SK-N-SH (cell line): ENCODE measurements at regions not wholly inside any gene's neighbourhood (a gene's known extent, or its start where the extent isn't known, plus 50 kb on each side); places are given as distances from the start of the nearest gene placed in this dataset.

Source experiments
- CTCF ChIA-PET: fragments of 300-600, 350-600 bp; formaldehyde crosslinking; extraction: SDS; loops from one replicate; lab custom pipeline; 2021; lab: Yijun Ruan, JAX
- POLR2A ChIA-PET: fragments of 350-600 bp; sonication (Branson Sonifier 250); formaldehyde crosslinking; extraction: SDS; loops from one replicate; lab custom pipeline; 2020; ENCODE audit warnings: antibody characterized with exemption, inconsistent platforms; lab: Yijun Ruan, JAX
- DNase-seq: peaks from one replicate; pipeline ENCODE4 v3.0.0; 2012
- H2AFZ ChIP-seq: fragments of 200-600 bp; sonication (generic); 2 replicates; pipeline ENCODE4 v1.8.1; 2016; ENCODE audit warnings: antibody characterized with exemption, mild to moderate bottlenecking, low read depth
- H3F3A ChIP-seq: fragments of 200-600 bp; sonication (generic); replicated peaks from 2 replicates; pipeline ENCODE3; 2016; ENCODE audit warnings: antibody characterized with exemption, mild to moderate bottlenecking; ENCODE audit not compliant: insufficient read depth
- H3K27ac ChIP-seq, 2 experiments: fragments of 200-500 bp in 1 of 2; fragments of 200-600 bp in 1 of 2; sonication (Bioruptor generic) in 1 of 2; sonication (generic), shearing (Covaris generic) in 1 of 2; 2 replicates each; pipeline versions ENCODE4 v1.5.1 to v1.6.1; 2014 to 2016; ENCODE audit warnings: low read depth in 2 of 2, inconsistent platforms in 1 of 2, low read length in 1 of 2, mild to moderate bottlenecking in 1 of 2, mixed read lengths in 1 of 2
- H3K27me3 ChIP-seq: fragments of 200-600 bp; sonication (generic), shearing (Covaris generic); 2 replicates; pipeline ENCODE4 v1.6.1; 2016; ENCODE audit warnings: mixed run types; ENCODE audit not compliant: insufficient read depth
- H3K36me3 ChIP-seq, 2 experiments: fragments of 200-500 bp in 1 of 2; fragments of 200-600 bp in 1 of 2; sonication (Bioruptor generic) in 1 of 2; sonication (generic) in 1 of 2; replicated peaks in 1 of 2; 2 replicates each; pipeline versions ENCODE3 to v1.5.1; 2014 to 2016; ENCODE audit warnings: low read length in 1 of 2, mild to moderate bottlenecking in 1 of 2; ENCODE audit not compliant: insufficient read depth in 2 of 2, control insufficient read depth in 1 of 2
- H3K4me1 ChIP-seq, 2 experiments: fragments of 200-500 bp in 1 of 2; fragments of 200-600 bp in 1 of 2; sonication (Bioruptor generic) in 1 of 2; sonication (generic), shearing (Covaris generic) in 1 of 2; 2 replicates each; pipeline versions ENCODE4 v1.5.1 to v1.6.1; 2014 to 2016; ENCODE audit warnings: low read depth in 1 of 2, low read length in 1 of 2, mixed run types in 1 of 2; ENCODE audit not compliant: insufficient read depth in 2 of 2, control insufficient read depth in 1 of 2
- H3K4me2 ChIP-seq: fragments of 200-600 bp; sonication (generic), shearing (Covaris generic); 2 replicates; pipeline ENCODE4 v1.6.1; 2017; ENCODE audit warnings: mixed run types
- H3K4me3 ChIP-seq, 2 experiments: fragments of 200-500 bp in 1 of 2; fragments of 200-600 bp in 1 of 2; sonication (Bioruptor generic) in 1 of 2; sonication (generic), shearing (Covaris generic) in 1 of 2; 2 replicates each; pipeline versions ENCODE4 v1.5.1 to v1.8.1; 2014 to 2016; ENCODE audit warnings: low read depth in 2 of 2, inconsistent platforms in 1 of 2, low read length in 1 of 2, mild to moderate bottlenecking in 1 of 2, mixed read lengths in 1 of 2, moderate library complexity in 1 of 2
- H3K79me2 ChIP-seq: fragments of 200-600 bp; sonication (generic); 2 replicates; pipeline ENCODE4 v1.8.1; 2017; ENCODE audit warnings: mild to moderate bottlenecking; ENCODE audit not compliant: insufficient read depth
- H3K9ac ChIP-seq: fragments of 200-600 bp; sonication (generic); 2 replicates; pipeline ENCODE4 v1.6.1; 2017; ENCODE audit warnings: mixed run types
- H3K9me2 ChIP-seq: fragments of 200-600 bp; sonication (generic); 2 replicates; pipeline ENCODE4 v1.6.1; 2017; ENCODE audit warnings: mixed run types
- H3K9me3 ChIP-seq: fragments of 200-600 bp; sonication (generic); 2 replicates; pipeline ENCODE4 v1.6.1; 2017; ENCODE audit warnings: mixed run types, mild to moderate bottlenecking, moderate library complexity
- H4K20me1 ChIP-seq: fragments of 200-600 bp; sonication (generic); 2 replicates; pipeline ENCODE4 v1.6.1; 2017; ENCODE audit warnings: mild to moderate bottlenecking, mixed run types; ENCODE audit not compliant: insufficient read depth
- CTCF ChIP-seq: fragments of 200-600 bp; sonication (generic); IDR thresholded peaks from 2 replicates; pipeline ENCODE4 v1.6.1; 2017; ENCODE audit warnings: antibody characterized with exemption, mild to moderate bottlenecking, moderate library complexity
- EP300 ChIP-seq, 2 experiments: IDR thresholded peaks; 2 replicates each; pipeline versions ENCODE4 v1.4.0 to v1.6.1; 2012; ENCODE audit warnings: borderline replicate concordance in 1 of 2, low read depth in 1 of 2, low read length in 1 of 2
- EZH2phosphoT487 ChIP-seq: fragments of 200-600 bp; sonication (generic); IDR thresholded peaks from 2 replicates; pipeline ENCODE4 v1.6.1; 2017; ENCODE audit warnings: low read depth, mixed run types, mild to moderate bottlenecking, antibody characterized with exemption, moderate library complexity, borderline replicate concordance
- FOXJ3 ChIP-seq: sonication (generic); formaldehyde crosslinking; IDR thresholded peaks from 2 replicates; pipeline ENCODE4 v1.5.1; 2020; ENCODE audit warnings: mild to moderate bottlenecking, missing genetic modification reagents
- FOXM1 ChIP-seq: IDR thresholded peaks from 2 replicates; pipeline ENCODE4 v1.4.0; 2012; ENCODE audit warnings: low read depth, mild to moderate bottlenecking
- JUND ChIP-seq: IDR thresholded peaks from 2 replicates; pipeline ENCODE4 v1.4.0; 2012
- MAX ChIP-seq: IDR thresholded peaks from 2 replicates; pipeline ENCODE4 v1.4.0; 2012; ENCODE audit warnings: low read depth
- NRF1 ChIP-seq: IDR thresholded peaks from 2 replicates; pipeline ENCODE4 v1.6.1; 2012; ENCODE audit warnings: low read depth, mild to moderate bottlenecking, low read length
- RCOR1 ChIP-seq: fragments of 150-350 bp; IDR thresholded peaks from 2 replicates; pipeline ENCODE4 v1.6.1; 2017; ENCODE audit warnings: antibody characterized with exemption, low read length
- RXRA ChIP-seq: IDR thresholded peaks from 2 replicates; pipeline ENCODE4 v1.4.0; 2012; ENCODE audit warnings: low read depth, mild to moderate bottlenecking, borderline replicate concordance
- SMC3 ChIP-seq: IDR thresholded peaks from 2 replicates; pipeline ENCODE4 v1.6.1; 2012; ENCODE audit warnings: low read depth, low read length, improper control_type of control experiment
- TAF1 ChIP-seq: IDR thresholded peaks from 2 replicates; pipeline ENCODE4 v1.6.1; 2012; ENCODE audit warnings: low read depth, mild to moderate bottlenecking, low read length, moderate library complexity, borderline replicate concordance
- TCF12 ChIP-seq: IDR thresholded peaks from 2 replicates; pipeline ENCODE4 v1.4.0; 2012
- ZBTB33 ChIP-seq: IDR thresholded peaks from 2 replicates; pipeline ENCODE4 v1.4.0; 2012; ENCODE audit warnings: low read depth, borderline replicate concordance

DNA sequence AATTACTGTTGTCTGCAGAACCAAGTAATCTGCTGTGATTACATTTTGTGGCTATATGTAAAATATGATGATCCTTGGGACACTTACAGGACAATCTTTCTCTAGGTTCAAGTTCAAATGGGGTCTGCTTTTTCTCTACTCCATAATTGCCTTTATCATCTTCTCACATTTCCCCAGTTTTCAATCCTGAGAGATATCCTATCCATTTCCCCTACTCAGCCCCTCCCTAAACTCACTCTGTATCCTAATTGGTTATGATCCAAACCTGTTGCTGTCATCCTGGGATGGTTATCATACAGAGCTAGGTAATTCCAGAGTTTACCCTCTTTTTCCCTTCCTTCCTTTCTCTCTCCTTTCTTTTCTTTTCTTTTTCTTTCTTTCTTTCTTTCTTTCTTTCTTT is 100.5 kb upstream of the ELAC2 start:
- no peaks in the 10 kb centered on the region for H4K20me1 ChIP-seq
- H3F3A ChIP-seq: no peaks in the 10 kb centered on the region
- DNase-seq: no peak
- H3K27me3 ChIP-seq: peaks cover 32% of the 10 kb centered on the region
- H3K4me2 ChIP-seq: no peak overlapping the region
- H2AFZ ChIP-seq: no peak overlapping the region
- TF ChIP-seq CTCF (no peak), RCOR1 (no peak), NRF1 (no peak), SMC3 (no peak), RXRA (no peak), TAF1 (no peak), FOXM1 (no peak), JUND (no peak), MAX (no peak), ZBTB33 (no peak), FOXJ3 (CRISPR knock-in tag) (no peak), TCF12 (no peak)
- H3K9me2 ChIP-seq: no peaks in the 10 kb centered on the region
- H3K79me2 ChIP-seq: no peaks in the 10 kb centered on the region
- ChIA-PET POLR2A (no interaction called here), CTCF (no interaction called here)
- H3K4me3 ChIP-seq: no peak overlapping the region
- H3K36me3 ChIP-seq: no peaks in the 10 kb centered on the region
- H3K27ac ChIP-seq: no peak overlapping the region
- H3K9ac ChIP-seq: no peak overlapping the region
- no peaks in the 10 kb centered on the region for H3K9me3 ChIP-seq
- H3K4me1 ChIP-seq: no peaks in the 10 kb centered on the region; a peak in 1 of 4 replicates

DNA sequence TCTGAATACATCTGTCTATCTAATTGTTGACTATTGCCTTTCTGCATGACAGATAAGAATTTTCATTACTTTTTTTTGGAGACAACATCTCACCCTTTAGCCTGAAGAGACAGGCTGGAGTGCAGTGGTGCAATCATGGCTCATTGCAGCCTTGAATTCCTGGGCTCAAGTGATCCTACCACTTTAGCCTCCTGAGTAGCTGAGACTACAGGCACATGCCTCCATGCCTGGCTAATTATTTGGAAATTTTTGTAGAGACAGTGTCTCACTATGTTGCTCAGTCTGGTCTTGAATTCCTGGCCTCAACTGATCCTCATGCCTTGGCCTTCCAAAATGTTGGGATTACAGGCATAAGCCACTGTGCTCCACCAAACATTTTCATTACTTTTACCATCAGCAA is 99.8 kb upstream of the ELAC2 start:
- Histone ChIP-seq H3K79me2 (no peaks in the 10 kb centered on the region), H3K4me1 (no peaks in the 10 kb centered on the region; a peak in 1 of 4 replicates), H3K27ac (no peak overlapping the region)
- no peak for TF ChIP-seq EP300 (IDR thresholded peaks at IDR 0.05; ENCODE audit: borderline replicate concordance in 1 of 2, low read depth in 1 of 2, low read length in 1 of 2)
- TF ChIP-seq EZH2phosphoT487: no peak
- TF ChIP-seq TAF1: no peak
- TF ChIP-seq, all 33 proteins: peak for 0
- CTCF ChIA-PET: no interaction called here
- no peaks in the 10 kb centered on the region for H3F3A ChIP-seq
- H3K36me3 ChIP-seq: no peaks in the 10 kb centered on the region
- no peak for DNase-seq
- H3K9me3 ChIP-seq: no peaks in the 10 kb centered on the region
- no peak overlapping the region for H2AFZ ChIP-seq
- no peaks in the 10 kb centered on the region for H3K9me2 ChIP-seq
- POLR2A ChIA-PET: no interaction called here
- H3K9ac ChIP-seq: no peak overlapping the region
- peaks cover 39% of the 10 kb centered on the region for H3K27me3 ChIP-seq
- no peak overlapping the region for H3K4me2 ChIP-seq
- H4K20me1 ChIP-seq: no peaks in the 10 kb centered on the region
- no peak overlapping the region for H3K4me3 ChIP-seq
